Left lung (tissue), 4 donors: ENCODE measurements at regions not wholly inside any gene's neighbourhood (a gene's known extent, or its start where the extent isn't known, plus 50 kb on each side); places are given as distances from the start of the nearest gene placed in this dataset.
A peak's percentile ranks its signal among the peaks of the same experiment; 100 is the strongest.

Experiments used
- ATAC-seq: fragments of 200-7000 bp; cut with Tn5 transposase; one replicate; pipeline ENCODE4 v1.9.1; 2020; ENCODE audit warnings: moderate library complexity
- DNase-seq, 4 donors: peaks; one replicate each; pipeline ENCODE4 v3.0.0-alpha.2; 2013 to 2020
- H3K27ac ChIP-seq, 2 donors: fragments of 200-600 bp; sonication (generic) in 1 of 2; one replicate each; pipeline versions ENCODE4 v1.5.0 to v1.8.0; 2020 to 2021
- H3K27me3 ChIP-seq, 2 donors: fragments of 200-600 bp; sonication (generic) in 1 of 2; one replicate each; pipeline versions ENCODE4 v1.5.0 to v1.8.0; 2020 to 2021
- H3K36me3 ChIP-seq, 2 donors: fragments of 200-600 bp; sonication (generic) in 1 of 2; one replicate each; pipeline versions ENCODE4 v1.5.0 to v1.8.0; 2020 to 2021
- H3K4me1 ChIP-seq, 2 donors: fragments of 200-600 bp; one replicate each; pipeline ENCODE4 v1.8.0; 2021
- H3K4me3 ChIP-seq, 2 donors: fragments of 200-600 bp; sonication (generic) in 1 of 2; one replicate each; pipeline versions ENCODE4 v1.5.0 to v1.8.0; 2020 to 2021; ENCODE audit warnings: mild to moderate bottlenecking in 1 of 2
- H3K9me3 ChIP-seq, 2 donors: fragments of 200-600 bp; sonication (generic) in 1 of 2; one replicate each; pipeline versions ENCODE4 v1.5.0 to v1.8.0; 2020 to 2021
- CTCF ChIP-seq, 2 donors: fragments of 200-600 bp; sonication (generic) in 1 of 2; IDR thresholded peaks; one replicate each; pipeline versions ENCODE4 v1.5.0 to v1.8.0; 2021; ENCODE audit warnings: antibody characterized with exemption in 2 of 2
- intact Hi-C, 2 donors: fragments of 100-400 bp; cut with DNase I; formaldehyde crosslinking; loops; one replicate each; pipeline versions ENCODE4 v1.11.2 to v1.14.2; 2022
- donor health status: DM: no; HTN: yes; CAD: no.
- donor health status: DM: no; HTN: no; CAD: no.

GRCh38 chr6:95935736-95936135 lies 80.0 kb upstream of the FUT9 start:
- DNase-seq (no peak), ATAC-seq (no peak)
- H3K4me3 ChIP-seq = no peak overlapping the region
- no peaks in the 10 kb centered on the region for H3K27me3 ChIP-seq
- H3K27ac ChIP-seq = no peak overlapping the region
- H3K36me3 ChIP-seq = no peaks in the 10 kb centered on the region
- no peaks in the 10 kb centered on the region for H3K4me1 ChIP-seq
- no peaks in the 10 kb centered on the region for H3K9me3 ChIP-seq
- no peak for TF ChIP-seq CTCF (IDR thresholded peaks at IDR 0.05)
- intact Hi-C loops = no loop called here

- Histone ChIP-seq H3K36me3 (no peaks in the 10 kb centered on the region), H3K27me3 (no peaks in the 10 kb centered on the region), H3K9me3 (no peaks in the 10 kb centered on the region), H3K4me3 (no peak overlapping the region), H3K4me1 (no peaks in the 10 kb centered on the region), H3K27ac (no peak overlapping the region)
- intact Hi-C loops = no loop called here
- no peak for TF ChIP-seq CTCF (IDR thresholded peaks at IDR 0.05)
- DNase-seq (no peak), ATAC-seq (no peak)
These were observed 68.9 kb upstream of the FUT9 start for GRCh38 chr6:95946906-95947305.

GRCh38 chr6:95948324-95948723 lies 67.5 kb upstream of the FUT9 start:
- H3K27me3 ChIP-seq = no peaks in the 10 kb centered on the region
- H3K9me3 ChIP-seq = no peaks in the 10 kb centered on the region
- DNase-seq = no peak
- H3K27ac ChIP-seq = no peak overlapping the region
- no peaks in the 10 kb centered on the region for H3K4me1 ChIP-seq
- no peaks in the 10 kb centered on the region for H3K36me3 ChIP-seq
- no peak for TF ChIP-seq CTCF (IDR thresholded peaks at IDR 0.05)
- ATAC-seq = no peak
- intact Hi-C loops = no loop called here
- H3K4me3 ChIP-seq = no peak overlapping the region

- ATAC-seq (no peak), DNase-seq (peak in 1 of 4 donors; percentile 0)
- H3K9me3 ChIP-seq = no peaks in the 10 kb centered on the region
- no peaks in the 10 kb centered on the region for H3K4me1 ChIP-seq
- no peak overlapping the region for H3K4me3 ChIP-seq
- H3K36me3 ChIP-seq = no peaks in the 10 kb centered on the region
- no peak for TF ChIP-seq CTCF (IDR thresholded peaks at IDR 0.05)
- intact Hi-C loops = no loop called here
- H3K27me3 ChIP-seq = no peaks in the 10 kb centered on the region
- no peak overlapping the region for H3K27ac ChIP-seq
These were observed 65.8 kb upstream of the FUT9 start for GRCh38 chr6:95949985-95950384.

- DNase-seq = no peak
These were observed 57.1 kb upstream of the FUT9 start for GRCh38 chr6:95958686-95959085.

More at GRCh38 chr6:95958686-95959085, 57.1 kb upstream of the FUT9 start:
- Histone ChIP-seq H3K27me3 (no peaks in the 10 kb centered on the region), H3K4me3 (no peak overlapping the region), H3K36me3 (no peaks in the 10 kb centered on the region), H3K27ac (no peak overlapping the region), H3K4me1 (no peaks in the 10 kb centered on the region), H3K9me3 (no peaks in the 10 kb centered on the region)
- intact Hi-C loops = no loop called here
- no peak for ATAC-seq
- no peak for TF ChIP-seq CTCF (IDR thresholded peaks at IDR 0.05)
